ENCODE measurements at regions not wholly inside any gene's neighbourhood (a gene's known extent, or its start where the extent isn't known, plus 50 kb on each side); places are given as distances from the start of the nearest gene placed in this dataset.

DNA sequence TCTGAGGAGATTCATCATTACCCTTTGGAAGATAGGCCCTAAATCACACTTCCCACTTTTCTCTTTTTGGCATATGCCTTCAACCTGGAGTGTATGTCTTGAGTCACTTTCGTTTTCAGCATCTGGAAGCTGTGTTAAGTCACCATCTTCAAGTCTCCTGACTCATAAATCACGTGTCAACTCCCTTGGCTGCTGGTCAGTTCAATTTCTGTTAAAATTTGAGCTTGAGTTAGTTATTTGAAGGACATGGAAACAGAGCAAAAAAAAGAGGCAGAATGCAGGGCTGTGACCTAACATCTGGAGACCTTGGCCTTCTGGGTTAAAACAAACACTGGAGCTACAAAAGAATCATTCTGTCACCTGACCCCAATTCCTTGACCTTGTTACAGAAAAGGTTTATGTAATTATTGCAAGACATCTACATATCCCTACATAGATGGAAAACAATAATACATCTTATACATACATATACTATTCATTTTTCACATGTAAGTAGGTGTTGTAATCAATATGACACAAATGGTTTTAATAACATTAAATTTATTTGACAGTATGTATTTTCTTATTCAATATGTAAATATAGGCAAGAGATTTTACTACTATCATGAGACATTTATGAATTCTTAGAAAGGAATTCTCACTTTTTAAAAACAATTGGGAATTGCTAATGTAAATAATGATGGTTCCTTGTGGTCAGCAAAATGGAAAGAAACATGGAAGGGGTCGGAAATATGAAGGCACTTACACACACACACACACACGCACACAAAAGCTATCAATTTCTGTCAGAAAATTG lies 169.7 kb upstream of the PHYHIPL start (continued):
- peak; percentile 73 for TF ChIP-seq ZNF687 (IDR thresholded peaks at IDR 0.05)

GRCh38 chr10:59007307-59008025 lies 169.0 kb upstream of the PHYHIPL start:
- WGBS (ENCODE audit: insufficient coverage, insufficient replicate concordance, low lambda C conversion rate, missing lambda C conversion rate): 14% methylated on average over 3 of the region's 3 CpGs
- no peak overlapping the region for H3K9ac ChIP-seq (ENCODE audit: control insufficient read depth, insufficient read depth, low read length)
- ChIA-PET RAD21 (ENCODE audit: unreplicated experiment) (interaction anchor here (0.8 to 17.0 kb wide), 12 partner anchors 10 to 171 kb away, joined by 3 to 223 read pairs (median 6); no protein-coding TSS in a partner anchor), POLR2A (interaction anchor here (1.0 to 2.0 kb wide), 7 partner anchors 10 to 53 kb away, joined by 3 to 8 read pairs (median 5); no protein-coding TSS in a partner anchor), CTCF (interaction anchor here (1.1 to 4.2 kb wide), 5 partner anchors 10 to 51 kb away, joined by 4 to 20 read pairs (median 8); no protein-coding TSS in a partner anchor), SMC1A (ENCODE audit: uncharacterized antibody, unreplicated experiment) (interaction anchor here (0.7 to 15.7 kb wide), 26 partner anchors 7 to 862 kb away, joined by 3 to 222 read pairs (median 5); no protein-coding TSS in a partner anchor)
- no peaks in the 10 kb centered on the region for H3K9me3 ChIP-seq (replicated peaks; ENCODE audit: control insufficient read depth, insufficient read depth, low read length)
- H3K36me3 ChIP-seq (ENCODE audit: control insufficient read depth in 2 of 2, insufficient read depth in 2 of 2, low read length in 1 of 2): no peaks in the 10 kb centered on the region
- ATAC-seq: peak; percentile 58
- FAIRE-seq: peak; percentile 38
- BruUV-seq (replicated peaks): no TSS peak
- DNase-seq (ENCODE audit: low read depth, low spot score): no peak
- no peak overlapping the region for H3K27ac ChIP-seq (ENCODE audit: control insufficient read depth, insufficient read depth)
- in situ Hi-C loops (cut with MboI): no loop called here
- no peak overlapping the region for H2AFZ ChIP-seq (ENCODE audit: control insufficient read depth, low read depth, low read length)
- peaks cover 4% of the 10 kb centered on the region for H3K4me1 ChIP-seq (ENCODE audit: control insufficient read depth, insufficient read depth, low read length)
- no peak overlapping the region for H3K4me2 ChIP-seq (ENCODE audit: control insufficient read depth, insufficient read depth)
- H3K79me2 ChIP-seq (ENCODE audit: control insufficient read depth, insufficient read depth, low read length): no peaks in the 10 kb centered on the region
- H3K27me3 ChIP-seq (replicated peaks in 1 of 2; ENCODE audit: control insufficient read depth in 2 of 2, insufficient read depth in 2 of 2, low read length in 1 of 2): no peaks in the 10 kb centered on the region
- intact Hi-C loops (cut with micrococcal nuclease; ENCODE audit: unreplicated experiment): no loop called here
- H3K4me3 ChIP-seq: no peak overlapping the region
- H4K20me1 ChIP-seq (ENCODE audit: control insufficient read depth, insufficient read depth): no peaks in the 10 kb centered on the region
- TF ChIP-seq CHD1 (IDR thresholded peaks at IDR 0.05; ENCODE audit: low read depth, low read length) (no peak), ZNF24 (IDR thresholded peaks at IDR 0.05) (peak; percentile 23; the same call in 1 of the 2 replicates), IRF5 (IDR thresholded peaks at IDR 0.05; ENCODE audit: borderline replicate concordance) (no peak), KLF5 (IDR thresholded peaks at IDR 0.05; ENCODE audit: partially characterized antibody) (no peak), E2F4 (IDR thresholded peaks at IDR 0.05; ENCODE audit: low read depth, low read length) (no peak), BHLHE40 (IDR thresholded peaks at IDR 0.05; ENCODE audit: borderline replicate concordance in 1 of 2, low read depth in 2 of 2, low read length in 1 of 2) (0 out of 4 replicates have a peak, but pooled peaks of 1 of the 2 experiments have one; percentile 12), EZH2 (IDR thresholded peaks at IDR 0.05; ENCODE audit: borderline replicate concordance, control insufficient read depth, low read depth, low read length) (no peak)

Measured in GM12878 (cell line).